Activated CD4-positive, alpha-beta T cell treated with anti-CD3 and anti-CD28 coated beads, Interleukin-2, amount 50 U/mL, for 4 hours (primary cell): ENCODE measurements at regions not wholly inside any gene's neighbourhood (a gene's known extent, or its start where the extent isn't known, plus 50 kb on each side); places are given as distances from the start of the nearest gene placed in this dataset.

Experiments used
- DNase-seq, 2 experiments: peaks; one replicate each; pipeline ENCODE4 v3.0.0-alpha.2; 2020

DNA sequence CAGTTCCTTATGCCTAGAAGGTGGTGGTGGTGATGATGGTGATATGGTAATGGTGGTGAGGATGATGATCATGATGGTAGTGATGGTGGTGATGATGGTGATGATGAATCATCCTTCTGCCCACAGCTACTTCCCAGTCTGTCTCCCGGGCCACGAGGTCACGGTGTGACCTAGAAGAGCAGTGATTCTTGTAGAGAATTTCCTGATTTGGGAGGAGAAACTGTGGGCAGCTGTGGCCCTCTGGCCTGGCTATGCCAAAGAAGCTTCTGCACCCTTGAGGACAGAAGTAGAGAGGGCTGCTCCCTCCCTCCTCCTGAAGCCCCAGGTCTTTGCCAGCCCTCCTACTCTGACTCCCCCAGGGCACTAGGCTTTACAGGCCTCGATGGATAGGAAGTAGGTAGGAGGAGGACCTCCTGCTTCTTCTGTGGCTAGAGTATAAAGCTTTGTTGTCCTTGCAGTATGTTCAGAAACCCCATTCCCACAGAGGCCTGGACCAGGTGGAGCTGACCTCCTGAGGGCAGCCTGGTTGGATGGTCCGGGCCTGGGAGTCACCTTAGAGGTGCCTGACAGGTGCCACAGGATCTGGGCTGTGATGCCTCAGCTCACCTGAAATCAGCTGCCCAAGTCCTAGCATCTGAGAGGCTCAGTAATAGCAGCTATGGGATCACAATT is 57.9 kb upstream of the EPAS1 start:
- DNase-seq: no peak

DNA sequence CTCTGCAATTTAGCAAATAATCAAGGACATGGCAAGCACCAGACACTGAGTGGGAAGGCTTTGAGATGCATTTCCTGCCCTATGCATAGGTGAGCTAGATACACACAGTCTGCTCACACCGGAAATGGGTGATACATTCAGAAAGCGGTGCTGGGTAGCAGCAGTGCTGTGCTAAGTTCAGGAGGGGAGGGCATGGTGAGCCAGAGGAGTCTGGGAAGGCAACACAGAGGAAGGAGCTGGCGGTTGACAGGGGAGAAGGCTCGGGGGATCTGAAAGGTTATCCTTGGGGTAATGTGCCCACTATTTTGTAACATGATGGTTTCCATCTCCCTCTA is 57.4 kb upstream of the EPAS1 start:
- DNase-seq: peak; percentile 53 to 61

DNA sequence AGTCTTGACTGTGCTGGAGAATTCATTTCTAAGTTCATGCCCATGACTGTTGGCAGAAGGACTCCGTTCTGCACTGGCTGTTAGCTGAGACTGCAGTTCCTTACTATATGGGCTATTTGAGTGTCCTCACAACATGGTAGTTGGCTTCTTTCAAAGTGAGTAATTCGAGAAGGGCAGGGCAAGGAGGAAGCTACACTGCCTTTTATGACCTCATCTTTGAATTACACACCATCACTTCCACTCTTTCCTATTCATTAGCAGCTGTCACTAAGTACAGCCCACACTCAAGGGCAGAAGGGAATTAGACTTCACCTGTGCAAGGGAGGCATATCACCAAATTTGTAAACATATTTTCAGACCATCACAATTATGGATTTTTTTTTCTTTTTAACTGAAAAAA is 55.9 kb upstream of the EPAS1 start:
- DNase-seq: no peak

DNA sequence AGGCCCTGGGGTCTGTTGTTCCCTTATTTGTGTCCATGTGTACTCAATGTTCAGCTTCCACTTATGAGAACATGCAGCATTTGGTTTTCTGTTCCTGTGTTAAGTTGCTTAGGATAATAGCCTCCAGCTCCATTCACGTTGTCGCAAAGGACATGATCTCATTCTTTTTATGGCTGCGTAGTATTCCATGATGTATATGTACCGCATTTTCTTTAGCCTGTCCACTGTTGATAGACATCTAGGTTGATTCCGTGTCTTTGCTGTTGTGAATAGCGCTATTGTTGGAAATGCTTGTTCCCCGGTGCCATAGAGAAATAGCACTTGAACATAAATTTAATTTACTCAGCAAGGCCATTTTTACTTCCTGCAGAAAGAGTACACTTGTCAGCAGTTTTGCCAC is 51.3 kb upstream of the EPAS1 start:
- no peak for DNase-seq

DNA sequence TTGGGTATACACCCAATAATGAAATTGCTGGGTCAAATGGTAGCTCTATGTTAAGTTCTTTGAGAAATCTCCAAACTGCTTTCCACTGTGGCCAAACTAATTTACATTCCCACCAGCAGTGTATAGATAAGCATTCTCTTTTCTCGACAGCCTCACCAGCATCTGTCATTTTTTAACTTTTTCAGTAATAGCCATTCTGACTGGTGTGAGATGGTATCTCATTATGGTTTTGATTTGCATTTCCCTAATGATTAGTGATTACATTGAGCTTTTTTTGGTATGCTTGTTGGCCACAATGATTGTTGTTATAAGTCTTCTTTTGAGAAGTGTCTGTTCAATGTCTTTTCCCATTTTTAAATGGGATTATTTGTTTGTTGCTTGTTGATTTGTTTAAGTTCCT is 50.4 kb upstream of the EPAS1 start:
- no peak for DNase-seq
